Erythroblast (primary cell): ENCODE measurements at regions not wholly inside any gene's neighbourhood (a gene's known extent, or its start where the extent isn't known, plus 50 kb on each side); places are given as distances from the start of the nearest gene placed in this dataset.

ENCODE experiments used
- GATA1 ChIP-seq: IDR thresholded peaks from 2 replicates; pipeline ENCODE4 v1.6.1; 2011; ENCODE audit warnings: low read depth, mild to moderate bottlenecking, control low read depth, low read length, moderate library complexity
- POLR2A ChIP-seq: IDR thresholded peaks from 2 replicates; pipeline ENCODE4 v1.6.1; 2011; ENCODE audit warnings: mild to moderate bottlenecking, low read length

- no peak for TF ChIP-seq POLR2A
- no peak for TF ChIP-seq GATA1
These were observed 616.7 kb downstream of the KCNJ2 start for GRCh38 chr17:70786081-70786480.
